Mesendoderm (in vitro differentiated cells): ENCODE measurements at regions not wholly inside any gene's neighbourhood (a gene's known extent, or its start where the extent isn't known, plus 50 kb on each side); places are given as distances from the start of the nearest gene placed in this dataset.
"Not testable (repeated sequence)": the region's sequence is repeated elsewhere in the genome, so short reads cannot be mapped to it uniquely, and the experiment has no call there.

Experiments
- DNase-seq: peaks from one replicate; pipeline ENCODE4 v3.0.0; 2013
- H2AK5ac ChIP-seq: 2 replicates; pipeline ENCODE4 v1.6.1; 2013; ENCODE audit warnings: low read length, inconsistent platforms
- H2BK120ac ChIP-seq: 2 replicates; pipeline ENCODE4 v1.6.1; 2013; ENCODE audit warnings: low read depth, mild to moderate bottlenecking, low read length, moderate library complexity, mixed read lengths
- H2BK15ac ChIP-seq: replicated peaks from 2 replicates; pipeline ENCODE4 v1.6.1; 2013; ENCODE audit warnings: low read depth, mild to moderate bottlenecking, moderate library complexity
- H2BK5ac ChIP-seq: 2 replicates; pipeline ENCODE4 v1.6.1; 2013; ENCODE audit warnings: low read length, inconsistent platforms
- H3K18ac ChIP-seq: 2 replicates; pipeline ENCODE4 v1.6.1; 2013; ENCODE audit warnings: mild to moderate bottlenecking, low read length, mixed read lengths
- H3K23ac ChIP-seq: one replicate; pipeline ENCODE4 v1.6.1; 2013; ENCODE audit warnings: low read length
- H3K27ac ChIP-seq: 2 replicates; pipeline ENCODE4 v1.5.1; 2013; ENCODE audit warnings: low read depth, mild to moderate bottlenecking, inconsistent platforms, low read length, moderate library complexity
- H3K27me3 ChIP-seq: 2 replicates; pipeline ENCODE4 v1.6.1; 2013; ENCODE audit warnings: low read length, control low read depth, mild to moderate bottlenecking, inconsistent platforms; ENCODE audit not compliant: insufficient read depth, poor library complexity
- H3K36me3 ChIP-seq: 2 replicates; pipeline ENCODE4 v1.6.1; 2013; ENCODE audit warnings: low read length, inconsistent platforms; ENCODE audit not compliant: control insufficient read depth, insufficient read depth
- H3K4ac ChIP-seq: one replicate; pipeline ENCODE4 v1.6.1; 2013; ENCODE audit warnings: low read depth, mild to moderate bottlenecking, low read length, moderate library complexity
- H3K4me1 ChIP-seq: 2 replicates; pipeline ENCODE4 v1.6.1; 2013; ENCODE audit warnings: low read depth, low read length, inconsistent platforms; ENCODE audit not compliant: control insufficient read depth
- H3K4me2 ChIP-seq: 2 replicates; pipeline ENCODE4 v1.6.1; 2013; ENCODE audit warnings: low read length
- H3K4me3 ChIP-seq: 2 replicates; pipeline ENCODE4 v1.5.1; 2013; ENCODE audit warnings: mild to moderate bottlenecking, low read length
- H3K56ac ChIP-seq: one replicate; pipeline ENCODE4 v1.6.1; 2013; ENCODE audit warnings: low read length
- H3K79me1 ChIP-seq: 2 replicates; pipeline ENCODE4 v1.6.1; 2013; ENCODE audit warnings: low read length, inconsistent platforms
- H3K79me2 ChIP-seq: 2 replicates; pipeline ENCODE4 v1.6.1; 2013; ENCODE audit warnings: mild to moderate bottlenecking, low read length; ENCODE audit not compliant: control insufficient read depth, insufficient read depth
- H3K9ac ChIP-seq: 2 replicates; pipeline ENCODE4 v1.6.1; 2013; ENCODE audit warnings: low read length, inconsistent platforms
- H4K5ac ChIP-seq: one replicate; pipeline ENCODE4 v1.6.1; 2013; ENCODE audit warnings: low read length
- H4K8ac ChIP-seq: one replicate; pipeline ENCODE4 v1.6.1; 2013; ENCODE audit warnings: low read depth, mild to moderate bottlenecking, control low read depth, low read length, moderate library complexity
- whole genome bisulfite sequencing: extraction: QIAGEN DNeasy Blood & Tissue Kit; methylation state at CpG from one replicate; pipeline ENCODE4 v1.1.7; 2013; ENCODE audit warnings: low lambda C conversion rate, missing lambda C conversion rate; ENCODE audit not compliant: insufficient coverage; ENCODE audit errors: extremely low coverage; 5-methylcytosine and 5-hydroxymethylcytosine counted together

- Histone ChIP-seq H3K27ac (no peak overlapping the region), H3K18ac (no peak overlapping the region), H3K27me3 (no peaks in the 10 kb centered on the region), H2BK15ac (no peak overlapping the region), H3K9ac (no peak overlapping the region), H3K56ac (no peak overlapping the region), H3K4ac (no peak overlapping the region), H3K23ac (no peak overlapping the region), H3K36me3 (no peaks in the 10 kb centered on the region), H2BK5ac (no peak overlapping the region), H4K8ac (no peak overlapping the region), H4K5ac (no peak overlapping the region), H3K79me1 (no peaks in the 10 kb centered on the region), H3K4me2 (no peak overlapping the region), H2AK5ac (no peak overlapping the region), H2BK120ac (no peak overlapping the region), H3K4me1 (no peaks in the 10 kb centered on the region), H3K4me3 (no peak overlapping the region), H3K79me2 (no peaks in the 10 kb centered on the region)
- WGBS = no CpG with 5 or more reads among the region's 1 CpG
- peak; percentile 61 for DNase-seq
Observed at GRCh38 chr2:175282300-175282699, 100.8 kb upstream of the ATP5MC3 start.

GRCh38 chr2:175277772-175278171, 96.3 kb upstream of the ATP5MC3 start:
- no peak overlapping the region for H3K56ac ChIP-seq
- H3K4me1 ChIP-seq = peaks cover 12% of the 10 kb centered on the region
- H3K4me2 ChIP-seq = no peak overlapping the region
- no peak overlapping the region for H2AK5ac ChIP-seq
- no peaks in the 10 kb centered on the region for H3K79me2 ChIP-seq
- no peak overlapping the region for H3K27ac ChIP-seq
- no peak overlapping the region for H3K18ac ChIP-seq
- no peak overlapping the region for H3K23ac ChIP-seq
- H3K4me3 ChIP-seq = no peak overlapping the region
- no CpG with 5 or more reads among the region's 2 CpGs for WGBS
- H2BK5ac ChIP-seq = no peak overlapping the region
- H3K79me1 ChIP-seq = no peaks in the 10 kb centered on the region
- no peak overlapping the region for H2BK120ac ChIP-seq
- no peak overlapping the region for H2BK15ac ChIP-seq
- H3K9ac ChIP-seq = no peak overlapping the region
- DNase-seq = no peak
- H3K4ac ChIP-seq = no peak overlapping the region
- H4K5ac ChIP-seq = no peak overlapping the region
- no peaks in the 10 kb centered on the region for H3K27me3 ChIP-seq
- H4K8ac ChIP-seq = no peak overlapping the region
- H3K36me3 ChIP-seq = no peaks in the 10 kb centered on the region

DNA sequence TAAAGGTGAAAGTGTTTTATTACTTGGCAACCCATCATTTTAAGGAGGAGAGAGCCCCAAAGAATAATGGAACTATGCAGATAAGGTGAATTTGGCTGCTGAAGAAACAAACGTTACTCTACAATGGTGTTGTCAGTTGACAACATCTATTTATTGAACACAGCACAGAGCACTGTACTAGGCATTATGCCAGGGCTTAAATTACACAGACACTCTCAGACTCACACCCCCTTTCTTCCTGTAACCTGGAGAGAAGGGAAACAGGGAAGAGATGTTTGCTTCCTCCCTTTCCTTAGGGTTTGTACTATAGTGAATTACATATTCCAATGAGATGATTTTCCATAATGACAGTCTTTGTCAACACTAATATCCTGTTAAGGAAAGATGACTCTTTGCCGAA, 94.0 kb upstream of the ATP5MC3 start:
- H3K79me2 ChIP-seq = no peaks in the 10 kb centered on the region
- no peak overlapping the region for H3K23ac ChIP-seq
- no peak overlapping the region for H3K27ac ChIP-seq
- H2BK5ac ChIP-seq = no peak overlapping the region
- H3K27me3 ChIP-seq = no peaks in the 10 kb centered on the region
- WGBS = no CpG with 5 or more reads among the region's 2 CpGs
- no peak overlapping the region for H2BK15ac ChIP-seq
- DNase-seq = no peak
- peaks cover 12% of the 10 kb centered on the region for H3K4me1 ChIP-seq
- no peak overlapping the region for H3K4me3 ChIP-seq
- H3K4me2 ChIP-seq = no peak overlapping the region
- H3K18ac ChIP-seq = peak overlapping the region; percentile 75
- H3K36me3 ChIP-seq = no peaks in the 10 kb centered on the region
- H3K4ac ChIP-seq = no peak overlapping the region
- H2AK5ac ChIP-seq = no peak overlapping the region
- no peak overlapping the region for H4K5ac ChIP-seq
- no peaks in the 10 kb centered on the region for H3K79me1 ChIP-seq
- H3K56ac ChIP-seq = no peak overlapping the region
- H4K8ac ChIP-seq = no peak overlapping the region
- no peak overlapping the region for H2BK120ac ChIP-seq
- H3K9ac ChIP-seq = no peak overlapping the region

GRCh38 chr2:175259164-175259563, 77.7 kb upstream of the ATP5MC3 start:
- no peak for DNase-seq
- no peaks in the 10 kb centered on the region for H3K36me3 ChIP-seq
- H3K79me2 ChIP-seq = no peaks in the 10 kb centered on the region
- H3K4me2 ChIP-seq = no peak overlapping the region
- H3K4ac ChIP-seq = no peak overlapping the region
- H3K56ac ChIP-seq = no peak overlapping the region
- H3K79me1 ChIP-seq = no peaks in the 10 kb centered on the region
- H3K18ac ChIP-seq = no peak overlapping the region
- no peak overlapping the region for H3K23ac ChIP-seq
- H3K9ac ChIP-seq = no peak overlapping the region
- WGBS = no CpG with 5 or more reads among the region's 1 CpG
- H3K27me3 ChIP-seq = no peaks in the 10 kb centered on the region
- no peak overlapping the region for H2BK5ac ChIP-seq
- H4K8ac ChIP-seq = no peak overlapping the region
- no peak overlapping the region for H3K4me3 ChIP-seq
- H2BK15ac ChIP-seq = no peak overlapping the region
- H2BK120ac ChIP-seq = no peak overlapping the region
- H3K27ac ChIP-seq = no peak overlapping the region
- H3K4me1 ChIP-seq = no peaks in the 10 kb centered on the region
- H4K5ac ChIP-seq = no peak overlapping the region
- no peak overlapping the region for H2AK5ac ChIP-seq

- Histone ChIP-seq H3K56ac (no peak overlapping the region), H3K18ac (no peak overlapping the region), H2BK120ac (no peak overlapping the region), H3K9ac (no peak overlapping the region), H2BK5ac (no peak overlapping the region), H3K27ac (no peak overlapping the region), H3K27me3 (no peaks in the 10 kb centered on the region), H3K23ac (no peak overlapping the region), H3K4ac (no peak overlapping the region), H3K79me1 (no peaks in the 10 kb centered on the region), H3K4me3 (no peak overlapping the region), H2BK15ac (no peak overlapping the region), H2AK5ac (no peak overlapping the region), H4K5ac (no peak overlapping the region), H3K36me3 (no peaks in the 10 kb centered on the region), H4K8ac (no peak overlapping the region), H3K4me1 (no peaks in the 10 kb centered on the region), H3K4me2 (no peak overlapping the region), H3K79me2 (no peaks in the 10 kb centered on the region)
- no peak for DNase-seq
- WGBS = no CpG with 5 or more reads among the region's 69 CpGs
Observed at GRCh38 chr2:175256806-175257585, 75.5 kb upstream of the ATP5MC3 start.

- not testable (repeated sequence) for H2BK15ac ChIP-seq, H4K5ac ChIP-seq, H2BK5ac ChIP-seq, H3K4ac ChIP-seq, H3K27ac ChIP-seq, H4K8ac ChIP-seq, H3K9ac ChIP-seq, H3K56ac ChIP-seq, H2AK5ac ChIP-seq, H3K4me1 ChIP-seq, H3K27me3 ChIP-seq, H3K79me2 ChIP-seq, H3K79me1 ChIP-seq, H3K36me3 ChIP-seq, DNase-seq, H3K4me3 ChIP-seq, H3K18ac ChIP-seq, H3K23ac ChIP-seq, H2BK120ac ChIP-seq, H3K4me2 ChIP-seq
- WGBS = no CpG with 5 or more reads among the region's 4 CpGs
Observed at GRCh38 chr2:175256391-175256790, 74.9 kb upstream of the ATP5MC3 start.
